T47D (cell line): ENCODE measurements at regions not wholly inside any gene's neighbourhood (a gene's known extent, or its start where the extent isn't known, plus 50 kb on each side); places are given as distances from the start of the nearest gene placed in this dataset.

Experiments
- DNase-seq, 2 experiments: peaks; one replicate each; pipeline versions ENCODE4 v3.0.0 to v3.0.0-alpha.2; 2011 to 2012; ENCODE audit warnings: low read depth in 1 of 2, low spot score in 1 of 2
- JUND ChIP-seq: IDR thresholded peaks from 2 replicates; pipeline ENCODE4 v1.6.1; 2012; ENCODE audit warnings: low read depth
- in situ Hi-C: cut with HindIII; loops from 2 replicates; pipeline ENCODE4 v1.10.0; 2016; ENCODE audit warnings: low sequenced_read_pairs, low pct_unique_long_range_greater_than_20kb

GRCh38 chr6:163926642-163927041 lies 512.1 kb downstream of the QKI start:
- in situ Hi-C loops: no loop called here

DNA sequence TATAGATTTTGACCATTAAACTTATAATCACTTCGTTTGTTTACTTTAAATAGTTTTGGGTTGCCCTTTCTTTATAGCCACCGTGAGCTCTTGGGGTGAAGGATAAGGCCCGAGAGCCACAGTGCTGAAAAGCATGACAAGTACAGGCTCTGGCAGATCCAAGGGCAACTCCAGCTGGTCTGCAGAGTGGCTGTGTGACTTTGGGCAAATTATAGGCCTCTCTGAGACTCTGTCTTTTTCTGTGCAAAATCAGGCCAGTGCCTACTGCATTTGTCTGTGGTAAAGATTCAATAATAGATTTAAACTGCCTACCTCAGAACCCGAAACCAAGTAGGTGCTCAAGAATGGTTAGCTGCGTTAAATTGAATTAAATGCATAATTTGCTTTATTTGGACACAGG lies 511.3 kb downstream of the QKI start:
- DNase-seq: no peak
- in situ Hi-C loops: no loop called here
- no peak for TF ChIP-seq JUND

More at GRCh38 chr6:163926642-163927041, 512.1 kb downstream of the QKI start:
- TF ChIP-seq JUND: no peak
- DNase-seq: no peak

GRCh38 chr6:163923658-163924411 lies 509.3 kb downstream of the QKI start:
- DNase-seq: no peak
- TF ChIP-seq JUND: no peak
- in situ Hi-C loops: no loop called here

- DNase-seq: no peak
- no peak for TF ChIP-seq JUND
- in situ Hi-C loops: no loop called here
These were observed 508.0 kb downstream of the QKI start for GRCh38 chr6:163922562-163922961.

GRCh38 chr6:163919652-163920051 lies 505.1 kb downstream of the QKI start:
- in situ Hi-C loops: no loop called here
- TF ChIP-seq JUND: no peak
- DNase-seq: no peak

- no peak for TF ChIP-seq JUND
- no peak for DNase-seq
- in situ Hi-C loops: no loop called here
These were observed 502.0 kb downstream of the QKI start for GRCh38 chr6:163916315-163917081.

DNA sequence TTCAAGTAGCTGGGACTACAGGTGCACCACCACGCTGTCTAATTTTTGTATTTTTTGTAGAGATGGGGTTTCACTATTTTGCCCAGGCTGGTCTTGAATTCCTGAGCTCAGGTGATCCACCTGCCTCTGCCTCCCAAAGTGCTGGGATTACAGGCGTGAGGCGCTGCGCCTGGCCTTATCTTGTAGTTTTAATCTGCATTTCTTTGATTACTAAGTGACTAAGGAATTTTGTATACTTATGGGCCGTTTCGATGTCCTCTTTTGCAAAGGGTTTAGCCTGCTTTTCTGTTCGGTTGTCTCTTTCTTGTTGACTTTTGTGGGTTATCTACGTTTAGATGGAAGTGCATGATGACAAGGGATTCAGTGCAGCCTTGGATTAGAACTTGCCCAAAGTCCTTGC lies 500.6 kb downstream of the QKI start:
- DNase-seq: peak in 1 of 2 experiments; percentile 12
- no peak for TF ChIP-seq JUND
- in situ Hi-C loops: no loop called here

DNA sequence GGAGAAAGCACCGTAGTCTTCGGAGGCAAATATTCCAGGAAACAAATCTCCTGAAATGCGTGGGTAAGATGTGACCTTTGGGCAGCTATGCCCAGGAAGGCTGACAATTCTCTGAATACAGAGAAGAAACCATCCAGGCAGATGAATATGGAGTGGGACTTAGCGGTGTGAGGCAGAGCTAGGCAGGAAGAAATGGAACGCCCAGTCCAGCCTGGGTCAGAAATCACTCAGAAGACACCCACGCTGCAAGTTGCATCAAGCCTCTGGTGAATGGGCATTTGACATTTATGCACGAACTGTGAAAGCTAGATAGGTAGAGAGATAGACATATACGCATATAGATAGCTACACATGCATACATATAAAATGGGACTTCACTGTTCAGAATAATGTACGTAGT lies 498.5 kb downstream of the QKI start:
- no peak for DNase-seq
- in situ Hi-C loops: no loop called here
- no peak for TF ChIP-seq JUND

DNA sequence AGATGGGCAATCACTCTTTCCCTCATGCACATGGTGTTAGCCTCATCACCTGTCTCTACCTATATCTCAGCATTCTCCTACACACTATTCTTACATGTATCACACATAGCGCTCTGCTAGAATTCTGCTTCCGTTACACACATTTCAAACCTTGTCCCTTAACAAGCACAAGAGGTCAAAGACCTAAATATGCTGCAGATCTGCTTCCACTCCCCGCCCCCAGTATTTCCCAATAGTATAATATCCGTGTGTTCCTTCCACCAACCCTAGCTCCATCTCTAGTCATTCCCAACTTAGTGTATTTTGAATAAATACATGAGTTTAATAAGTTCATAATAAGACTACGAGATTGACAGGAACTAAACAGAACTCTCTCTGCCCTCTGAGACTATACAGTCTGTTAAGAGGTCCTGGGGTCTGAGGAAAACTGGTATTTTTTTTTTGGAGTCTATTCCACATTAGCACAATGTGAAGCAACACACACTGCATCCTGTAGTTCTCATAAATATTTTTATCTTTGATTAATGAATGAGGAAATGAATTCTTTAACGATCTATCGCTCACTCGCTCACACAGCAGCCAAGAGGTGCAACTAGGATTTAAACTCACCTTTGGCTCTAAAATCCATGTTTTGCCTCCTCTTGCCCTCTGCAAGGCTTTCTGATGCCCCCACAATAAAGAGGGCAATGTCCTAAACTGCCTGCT lies 491.6 kb downstream of the QKI start:
- no peak for TF ChIP-seq JUND
- in situ Hi-C loops: no loop called here
- DNase-seq: no peak

- in situ Hi-C loops: no loop called here
- no peak for DNase-seq
- TF ChIP-seq JUND: no peak
These were observed 489.7 kb downstream of the QKI start for GRCh38 chr6:163904186-163904585.

- in situ Hi-C loops: no loop called here
- TF ChIP-seq JUND: no peak
These were observed 489.0 kb downstream of the QKI start for GRCh38 chr6:163903541-163903940.

DNA sequence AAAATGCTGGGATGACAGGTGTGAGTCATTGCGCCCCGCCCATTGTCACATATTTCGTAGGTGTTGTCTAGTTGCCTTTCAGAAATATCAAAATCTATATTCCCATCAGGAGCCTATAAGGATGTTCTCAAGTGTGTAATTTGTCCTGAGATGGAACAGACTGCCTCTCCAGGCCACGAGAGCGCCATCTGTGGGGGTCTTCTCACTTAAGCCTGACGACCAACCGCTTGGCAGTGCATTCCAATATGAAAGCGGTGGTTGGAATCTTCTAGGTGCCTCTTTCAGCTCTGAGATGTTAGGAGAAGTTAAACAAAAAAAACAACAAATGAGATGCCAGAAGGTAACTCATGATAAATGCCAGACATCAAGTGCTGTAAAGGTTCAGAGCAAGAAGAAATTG lies 488.5 kb downstream of the QKI start:
- TF ChIP-seq JUND: no peak
- DNase-seq: no peak
- in situ Hi-C loops: no loop called here

More at GRCh38 chr6:163903541-163903940, 489.0 kb downstream of the QKI start:
- DNase-seq: no peak

- TF ChIP-seq JUND: no peak
- no peak for DNase-seq
- in situ Hi-C loops: no loop called here
These were observed 487.2 kb downstream of the QKI start for GRCh38 chr6:163901681-163902080.
